ENCODE measurements at regions not wholly inside any gene's neighbourhood (a gene's known extent, or its start where the extent isn't known, plus 50 kb on each side); places are given as distances from the start of the nearest gene placed in this dataset.
"Not testable (repeated sequence)": the region's sequence is repeated elsewhere in the genome, so short reads cannot be mapped to it uniquely, and the experiment has no call there.

GRCh38 chr4:64814616-64815015 is 405.4 kb upstream of the TECRL start:
- DNase-seq, result no peak

GRCh38 chr4:64807821-64808220 is 398.6 kb upstream of the TECRL start:
- no peak for DNase-seq

- no peak for DNase-seq
Measured at GRCh38 chr4:64799751-64800150, 390.5 kb upstream of the TECRL start.

- DNase-seq, result not testable (repeated sequence)
Measured at GRCh38 chr4:64798828-64799227, 389.6 kb upstream of the TECRL start.

- no peak for DNase-seq
Measured at GRCh38 chr4:64796581-64796980, 387.3 kb upstream of the TECRL start.

GRCh38 chr4:64784125-64784524 is 374.9 kb upstream of the TECRL start:
- no peak for DNase-seq

- no peak for DNase-seq
Measured at GRCh38 chr4:64781737-64782326, 372.6 kb upstream of the TECRL start.

- DNase-seq, result no peak
Measured at GRCh38 chr4:64780664-64781063, 371.4 kb upstream of the TECRL start.

GRCh38 chr4:64777286-64777685 is 368.0 kb upstream of the TECRL start:
- DNase-seq, result no peak

- DNase-seq, result no peak
Measured at GRCh38 chr4:64776820-64777219, 367.6 kb upstream of the TECRL start.

GRCh38 chr4:64774626-64775025 is 365.4 kb upstream of the TECRL start:
- DNase-seq, result no peak

GRCh38 chr4:64771149-64771548 is 361.9 kb upstream of the TECRL start:
- no peak for DNase-seq

GRCh38 chr4:64767547-64767946 is 358.3 kb upstream of the TECRL start:
- DNase-seq, result no peak

- no peak for DNase-seq
Measured at GRCh38 chr4:64766565-64766964, 357.3 kb upstream of the TECRL start.

GRCh38 chr4:64756016-64756415 is 346.8 kb upstream of the TECRL start:
- DNase-seq, result no peak

- no peak for DNase-seq
Measured at GRCh38 chr4:64747919-64748715, 338.9 kb upstream of the TECRL start.

GRCh38 chr4:64738240-64738639 is 329.0 kb upstream of the TECRL start:
- no peak for DNase-seq

- DNase-seq, result not testable (repeated sequence)
Measured at GRCh38 chr4:64737854-64738138, 328.5 kb upstream of the TECRL start.

- DNase-seq, result no peak
Measured at GRCh38 chr4:64737026-64737853, 328.0 kb upstream of the TECRL start.

GRCh38 chr4:64729561-64729960 is 320.3 kb upstream of the TECRL start:
- no peak for DNase-seq

- DNase-seq, result no peak
Measured at GRCh38 chr4:64727960-64728359, 318.7 kb upstream of the TECRL start.

- not testable (repeated sequence) for DNase-seq
Measured at GRCh38 chr4:64727391-64727790, 318.1 kb upstream of the TECRL start.

GRCh38 chr4:64724689-64725088 is 315.4 kb upstream of the TECRL start:
- no peak for DNase-seq

- no peak for DNase-seq
Measured at GRCh38 chr4:64721106-64721505, 311.9 kb upstream of the TECRL start.
